ENCODE measurements at regions not wholly inside any gene's neighbourhood (a gene's known extent, or its start where the extent isn't known, plus 50 kb on each side); places are given as distances from the start of the nearest gene placed in this dataset.

- H3K4me1 Mint-ChIP-seq = peaks cover 6% of the 10 kb centered on the region
- TF ChIP-seq, protein P1, sequence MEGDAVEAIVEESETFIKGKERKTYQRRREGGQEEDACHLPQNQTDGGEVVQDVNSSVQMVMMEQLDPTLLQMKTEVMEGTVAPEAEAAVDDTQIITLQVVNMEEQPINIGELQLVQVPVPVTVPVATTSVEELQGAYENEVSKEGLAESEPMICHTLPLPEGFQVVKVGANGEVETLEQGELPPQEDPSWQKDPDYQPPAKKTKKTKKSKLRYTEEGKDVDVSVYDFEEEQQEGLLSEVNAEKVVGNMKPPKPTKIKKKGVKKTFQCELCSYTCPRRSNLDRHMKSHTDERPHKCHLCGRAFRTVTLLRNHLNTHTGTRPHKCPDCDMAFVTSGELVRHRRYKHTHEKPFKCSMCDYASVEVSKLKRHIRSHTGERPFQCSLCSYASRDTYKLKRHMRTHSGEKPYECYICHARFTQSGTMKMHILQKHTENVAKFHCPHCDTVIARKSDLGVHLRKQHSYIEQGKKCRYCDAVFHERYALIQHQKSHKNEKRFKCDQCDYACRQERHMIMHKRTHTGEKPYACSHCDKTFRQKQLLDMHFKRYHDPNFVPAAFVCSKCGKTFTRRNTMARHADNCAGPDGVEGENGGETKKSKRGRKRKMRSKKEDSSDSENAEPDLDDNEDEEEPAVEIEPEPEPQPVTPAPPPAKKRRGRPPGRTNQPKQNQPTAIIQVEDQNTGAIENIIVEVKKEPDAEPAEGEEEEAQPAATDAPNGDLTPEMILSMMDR (IDR thresholded peaks at IDR 0.05; ENCODE audit: unreplicated experiment in 3 of 3) = no peak
Measured at GRCh38 chr1:65056866-65057265, 90.5 kb upstream of the JAK1 start.

GRCh38 chr1:65059930-65060538, 88.0 kb upstream of the AK4 start:
- H3K9me3 Mint-ChIP-seq = no peaks in the 10 kb centered on the region
- TF ChIP-seq, protein P1 (IDR thresholded peaks at IDR 0.05; ENCODE audit: unreplicated experiment in 3 of 3) = peak; percentile 61 to 67 (median 67)
- peaks cover 16% of the 10 kb centered on the region for H3K36me3 Mint-ChIP-seq (ENCODE audit: low read depth)
- H3K27me3 Mint-ChIP-seq (ENCODE audit: low read depth) = no peaks in the 10 kb centered on the region
- H3K4me1 Mint-ChIP-seq = peaks cover 10% of the 10 kb centered on the region
- H3K4me3 Mint-ChIP-seq = no peak overlapping the region
- no peak overlapping the region for H3K27ac Mint-ChIP-seq

More at GRCh38 chr1:65056866-65057265, 90.5 kb upstream of the JAK1 start:
- no peak overlapping the region for H3K27ac Mint-ChIP-seq
- H3K27me3 Mint-ChIP-seq (ENCODE audit: low read depth) = no peaks in the 10 kb centered on the region
- H3K9me3 Mint-ChIP-seq = no peaks in the 10 kb centered on the region
- peaks cover 20% of the 10 kb centered on the region for H3K36me3 Mint-ChIP-seq (ENCODE audit: low read depth)
- H3K4me3 Mint-ChIP-seq = no peak overlapping the region

DNA sequence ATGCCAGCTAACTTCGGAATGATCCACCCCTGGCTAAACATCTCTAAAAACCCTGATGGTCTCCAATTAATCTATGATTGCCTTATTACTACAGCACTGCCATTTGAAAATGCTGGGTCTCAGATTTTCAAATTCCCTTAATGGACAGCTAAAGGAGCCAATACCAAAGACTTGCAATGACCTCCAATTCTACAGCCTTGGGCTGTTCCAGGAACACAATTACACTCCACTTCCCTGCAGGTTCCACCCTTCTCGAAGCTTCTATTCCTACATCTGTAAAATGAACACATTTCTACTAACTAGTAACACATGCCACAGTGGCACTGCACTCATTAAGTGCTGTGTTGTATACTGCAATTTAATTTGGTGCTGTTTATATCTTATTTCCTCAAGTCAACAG, 85.7 kb upstream of the AK4 start:
- Mint-ChIP-seq H3K4me3 (no peak overlapping the region), H3K36me3 (ENCODE audit: low read depth) (no peaks in the 10 kb centered on the region), H3K4me1 (peaks cover 21% of the 10 kb centered on the region), H3K9me3 (no peaks in the 10 kb centered on the region), H3K27me3 (ENCODE audit: low read depth) (no peaks in the 10 kb centered on the region), H3K27ac (no peak overlapping the region)
- TF ChIP-seq, protein P1 (IDR thresholded peaks at IDR 0.05; ENCODE audit: unreplicated experiment in 3 of 3) = no peak

GRCh38 chr1:65063025-65063424, 85.0 kb upstream of the AK4 start:
- H3K27me3 Mint-ChIP-seq (ENCODE audit: low read depth) = no peaks in the 10 kb centered on the region
- TF ChIP-seq, protein P1 (IDR thresholded peaks at IDR 0.05; ENCODE audit: unreplicated experiment in 3 of 3) = peak in 2 of 3 experiments; percentile 13 to 20
- no peaks in the 10 kb centered on the region for H3K36me3 Mint-ChIP-seq (ENCODE audit: low read depth)
- H3K27ac Mint-ChIP-seq = no peak overlapping the region
- peak overlapping the region in 2 of 3 experiments; percentile 49 to 69 for H3K4me3 Mint-ChIP-seq
- peaks cover 24% of the 10 kb centered on the region for H3K4me1 Mint-ChIP-seq
- H3K9me3 Mint-ChIP-seq = no peaks in the 10 kb centered on the region

- H3K27ac Mint-ChIP-seq = peak overlapping the region in 2 of 3 experiments; percentile 58 to 78
- H3K27me3 Mint-ChIP-seq (ENCODE audit: low read depth) = peaks cover 4% of the 10 kb centered on the region
- no peaks in the 10 kb centered on the region for H3K9me3 Mint-ChIP-seq
- no peaks in the 10 kb centered on the region for H3K36me3 Mint-ChIP-seq (ENCODE audit: low read depth)
- TF ChIP-seq, protein P1 (IDR thresholded peaks at IDR 0.05; ENCODE audit: unreplicated experiment in 3 of 3) = no peak
- H3K4me1 Mint-ChIP-seq = peaks cover 31% of the 10 kb centered on the region
- H3K4me3 Mint-ChIP-seq = peak overlapping the region; percentile 89 to 92 (median 89)
Measured at GRCh38 chr1:65064981-65065380, 83.0 kb upstream of the AK4 start.

Measured in nephron (organoid).